Trophoblast cell (in vitro differentiated cells and primary cell): ENCODE measurements at regions not wholly inside any gene's neighbourhood (a gene's known extent, or its start where the extent isn't known, plus 50 kb on each side); places are given as distances from the start of the nearest gene placed in this dataset.

Source experiments
- DNase-seq, 2 donors: peaks; one replicate each; pipeline ENCODE4 v3.0.0-alpha.2; 2016
- H2AFZ ChIP-seq: 2 replicates; pipeline ENCODE4 v1.6.1; 2013; ENCODE audit warnings: low read length, moderate library complexity, mild to moderate bottlenecking; ENCODE audit not compliant: insufficient read depth, poor library complexity
- H2AK5ac ChIP-seq: 2 replicates; pipeline ENCODE4 v1.6.1; 2013; ENCODE audit warnings: mild to moderate bottlenecking, low read length
- H2BK120ac ChIP-seq: 2 replicates; pipeline ENCODE4 v1.6.1; 2013; ENCODE audit warnings: low read length, mild to moderate bottlenecking, moderate library complexity; ENCODE audit not compliant: insufficient read depth, poor library complexity
- H2BK12ac ChIP-seq: 2 replicates; pipeline ENCODE4 v1.6.1; 2013; ENCODE audit warnings: mild to moderate bottlenecking, low read length, moderate library complexity
- H2BK5ac ChIP-seq: 2 replicates; pipeline ENCODE4 v1.6.1; 2013; ENCODE audit warnings: low read length, low read depth, moderate library complexity, mild to moderate bottlenecking; ENCODE audit not compliant: poor library complexity
- H3K14ac ChIP-seq: 2 replicates; pipeline ENCODE4 v1.6.1; 2013; ENCODE audit warnings: mild to moderate bottlenecking, low read length
- H3K18ac ChIP-seq: 2 replicates; pipeline ENCODE4 v1.6.1; 2013; ENCODE audit warnings: mild to moderate bottlenecking, low read length
- H3K23ac ChIP-seq: 2 replicates; pipeline ENCODE4 v1.6.1; 2013; ENCODE audit warnings: low read length
- H3K27ac ChIP-seq: 2 replicates; pipeline ENCODE4 v1.5.1; 2013; ENCODE audit warnings: low read depth, mild to moderate bottlenecking, inconsistent platforms, low read length, moderate library complexity
- H3K27me3 ChIP-seq: 2 replicates; pipeline ENCODE4 v1.6.1; 2013; ENCODE audit warnings: inconsistent platforms, mild to moderate bottlenecking, low read length, moderate library complexity; ENCODE audit not compliant: insufficient read depth
- H3K36me3 ChIP-seq, 2 experiments: 1 replicate in 1 of 2; 2 replicates in 1 of 2; pipeline ENCODE4 v1.6.1; 2013; ENCODE audit warnings: low read length in 2 of 2, mild to moderate bottlenecking in 2 of 2, moderate library complexity in 1 of 2; ENCODE audit not compliant: insufficient read depth in 2 of 2, control insufficient read depth in 1 of 2
- H3K4ac ChIP-seq: 2 replicates; pipeline ENCODE4 v1.6.1; 2013; ENCODE audit warnings: low read depth, mild to moderate bottlenecking, low read length, moderate library complexity
- H3K4me1 ChIP-seq, 2 experiments: 1 replicate in 1 of 2; 2 replicates in 1 of 2; pipeline ENCODE4 v1.6.1; 2013; ENCODE audit warnings: low read length in 2 of 2, mild to moderate bottlenecking in 2 of 2, moderate library complexity in 1 of 2; ENCODE audit not compliant: insufficient read depth in 2 of 2, control insufficient read depth in 1 of 2
- H3K4me2 ChIP-seq: 2 replicates; pipeline ENCODE4 v1.6.1; 2013; ENCODE audit warnings: inconsistent platforms, mild to moderate bottlenecking, low read length, moderate library complexity
- H3K4me3 ChIP-seq: 2 replicates; pipeline ENCODE4 v1.5.1; 2013; ENCODE audit warnings: mild to moderate bottlenecking, low read depth, low read length, inconsistent platforms
- H3K79me1 ChIP-seq: one replicate; pipeline ENCODE4 v1.6.1; 2013; ENCODE audit warnings: low read length
- H3K79me2 ChIP-seq: 2 replicates; pipeline ENCODE4 v1.6.1; 2013; ENCODE audit warnings: low read length, mild to moderate bottlenecking; ENCODE audit not compliant: control insufficient read depth, insufficient read depth, poor library complexity
- H3K9ac ChIP-seq: 2 replicates; pipeline ENCODE4 v1.6.1; 2013; ENCODE audit warnings: mild to moderate bottlenecking, low read length
- H3K9me3 ChIP-seq: 2 replicates; pipeline ENCODE4 v1.6.1; 2013; ENCODE audit warnings: low read depth, mild to moderate bottlenecking, control low read depth, inconsistent platforms, low read length; ENCODE audit not compliant: insufficient read depth
- H4K12ac ChIP-seq: 2 replicates; pipeline ENCODE4 v1.6.1; 2013; ENCODE audit warnings: low read depth, mild to moderate bottlenecking, low read length, moderate library complexity
- H4K8ac ChIP-seq: 2 replicates; pipeline ENCODE4 v1.6.1; 2013; ENCODE audit warnings: low read depth, mild to moderate bottlenecking, low read length, moderate library complexity
- H4K91ac ChIP-seq: one replicate; pipeline ENCODE4 v1.6.1; 2013; ENCODE audit warnings: low read depth, mild to moderate bottlenecking, low read length, moderate library complexity
- WGBS: extraction: QIAGEN DNeasy Blood & Tissue Kit; methylation state at CpG from one replicate; pipeline ENCODE4 v1.1.7; 2013; ENCODE audit warnings: missing lambda C conversion rate; ENCODE audit not compliant: insufficient read length, insufficient coverage; ENCODE audit errors: extremely low coverage; 5-methylcytosine and 5-hydroxymethylcytosine counted together

GRCh38 chr10:78359640-78360091, 326.0 kb downstream of the RPS24 start:
- peak overlapping the region; percentile 94 for H3K14ac ChIP-seq
- no CpG with 5 or more reads among the region's 9 CpGs for WGBS
- H3K27me3 ChIP-seq = no peaks in the 10 kb centered on the region
- peak overlapping the region; percentile 100 for H4K91ac ChIP-seq
- peak overlapping the region; percentile 95 for H2BK5ac ChIP-seq
- peak overlapping the region; percentile 90 for H4K8ac ChIP-seq
- H3K27ac ChIP-seq = peak overlapping the region; percentile 95
- peak overlapping the region; percentile 99 for H2AK5ac ChIP-seq
- no peak overlapping the region for H4K12ac ChIP-seq
- no peaks in the 10 kb centered on the region for H3K9me3 ChIP-seq
- H3K4me2 ChIP-seq = no peak overlapping the region
- peaks cover 43 to 52% of the 10 kb centered on the region in 2 experiments for H3K4me1 ChIP-seq
- DNase-seq = no peak
- peak overlapping the region; percentile 99 for H2BK120ac ChIP-seq
- H3K9ac ChIP-seq = no peak overlapping the region
- no peaks in the 10 kb centered on the region for H3K36me3 ChIP-seq
- peak overlapping the region; percentile 99 for H2BK12ac ChIP-seq
- no peak overlapping the region for H3K18ac ChIP-seq
- peak overlapping the region; percentile 84 for H3K4ac ChIP-seq
- H2AFZ ChIP-seq = no peak overlapping the region
- peaks cover 18% of the 10 kb centered on the region for H3K79me2 ChIP-seq
- no peak overlapping the region for H3K23ac ChIP-seq
- no peak overlapping the region for H3K4me3 ChIP-seq
- H3K79me1 ChIP-seq = peaks cover 59% of the 10 kb centered on the region

GRCh38 chr10:78360284-78360683, 326.6 kb downstream of the RPS24 start:
- no peak for DNase-seq
- H3K4me2 ChIP-seq = no peak overlapping the region
- H2BK12ac ChIP-seq = peak overlapping the region; percentile 94
- no peaks in the 10 kb centered on the region for H3K27me3 ChIP-seq
- peak overlapping the region; percentile 75 for H3K4ac ChIP-seq
- H3K79me2 ChIP-seq = peaks cover 18% of the 10 kb centered on the region
- H2AFZ ChIP-seq = peak overlapping the region; percentile 32
- peak overlapping the region; percentile 95 for H2BK120ac ChIP-seq
- H3K4me1 ChIP-seq = peaks cover 43 to 52% of the 10 kb centered on the region in 2 experiments
- H4K8ac ChIP-seq = peak overlapping the region; percentile 71
- peak overlapping the region; percentile 87 for H3K14ac ChIP-seq
- peak overlapping the region; percentile 93 for H3K27ac ChIP-seq
- H3K18ac ChIP-seq = peak overlapping the region; percentile 84
- H3K4me3 ChIP-seq = no peak overlapping the region
- no peaks in the 10 kb centered on the region for H3K36me3 ChIP-seq
- no peak overlapping the region for H3K9ac ChIP-seq
- peak overlapping the region; percentile 99 for H4K91ac ChIP-seq
- H3K23ac ChIP-seq = no peak overlapping the region
- WGBS = no CpG with 5 or more reads among the region's 6 CpGs
- H3K79me1 ChIP-seq = peaks cover 59% of the 10 kb centered on the region
- peak overlapping the region; percentile 75 for H2BK5ac ChIP-seq
- H4K12ac ChIP-seq = peak overlapping the region; percentile 10
- H3K9me3 ChIP-seq = no peaks in the 10 kb centered on the region
- peak overlapping the region; percentile 99 for H2AK5ac ChIP-seq

GRCh38 chr10:78361031-78361430, 327.4 kb downstream of the RPS24 start:
- Histone ChIP-seq H3K27ac (peak overlapping the region; percentile 93), H4K91ac (peak overlapping the region; percentile 99), H3K4me2 (no peak overlapping the region), H3K9me3 (no peaks in the 10 kb centered on the region), H3K23ac (no peak overlapping the region), H3K4me1 (peaks cover 49 to 59% of the 10 kb centered on the region in 2 experiments), H3K4me3 (no peak overlapping the region), H3K79me1 (peaks cover 60% of the 10 kb centered on the region), H3K27me3 (no peaks in the 10 kb centered on the region), H3K9ac (no peak overlapping the region), H2AFZ (peak overlapping the region; percentile 14), H3K79me2 (peaks cover 18% of the 10 kb centered on the region), H3K36me3 (no peaks in the 10 kb centered on the region), H2BK120ac (peak overlapping the region; percentile 95), H2AK5ac (peak overlapping the region; percentile 61), H3K4ac (no peak overlapping the region), H2BK5ac (peak overlapping the region; percentile 75), H2BK12ac (peak overlapping the region; percentile 91), H3K14ac (peak overlapping the region; percentile 81), H3K18ac (peak overlapping the region; percentile 78), H4K12ac (no peak overlapping the region), H4K8ac (peak overlapping the region; percentile 38)
- DNase-seq = no peak
- WGBS = no CpG with 5 or more reads among the region's 3 CpGs

- peak overlapping the region; percentile 54 for H3K4ac ChIP-seq
- no peaks in the 10 kb centered on the region for H3K27me3 ChIP-seq
- peaks cover 18% of the 10 kb centered on the region for H3K79me2 ChIP-seq
- H4K91ac ChIP-seq = peak overlapping the region; percentile 99
- H3K9ac ChIP-seq = no peak overlapping the region
- peak overlapping the region; percentile 95 for H2BK120ac ChIP-seq
- H4K12ac ChIP-seq = no peak overlapping the region
- H3K18ac ChIP-seq = peak overlapping the region; percentile 92
- peak overlapping the region; percentile 86 for H4K8ac ChIP-seq
- H3K14ac ChIP-seq = peak overlapping the region; percentile 93
- peaks cover 60 to 64% of the 10 kb centered on the region in 2 experiments for H3K4me1 ChIP-seq
- H3K36me3 ChIP-seq = no peaks in the 10 kb centered on the region
- H3K4me2 ChIP-seq = no peak overlapping the region
- peak overlapping the region; percentile 93 for H3K27ac ChIP-seq
- H3K23ac ChIP-seq = no peak overlapping the region
- WGBS = no CpG with 5 or more reads among the region's 10 CpGs
- peaks cover 68% of the 10 kb centered on the region for H3K79me1 ChIP-seq
- H2BK12ac ChIP-seq = peak overlapping the region; percentile 97
- no peak overlapping the region for H3K4me3 ChIP-seq
- no peaks in the 10 kb centered on the region for H3K9me3 ChIP-seq
- no peak for DNase-seq
- H2AFZ ChIP-seq = peak overlapping the region; percentile 48
- H2AK5ac ChIP-seq = peak overlapping the region; percentile 93
- H2BK5ac ChIP-seq = peak overlapping the region; percentile 75
Measured at GRCh38 chr10:78362406-78363022, 328.9 kb downstream of the RPS24 start.
